ENCODE measurements at regions not wholly inside any gene's neighbourhood (a gene's known extent, or its start where the extent isn't known, plus 50 kb on each side); places are given as distances from the start of the nearest gene placed in this dataset.

GRCh38 chr9:75445144-75445543 is 356.8 kb downstream of the OSTF1 start:
- dilution Hi-C loops (cut with MboI; ENCODE audit: extremely low pct_ligation_motif_present, low sequenced_read_pairs): no loop called here
- ChIA-PET CTCF (no interaction called here), POLR2A (no interaction called here)
- Histone ChIP-seq H3K9me1 (replicated peaks; ENCODE audit: control insufficient read depth, extremely low read depth, insufficient read depth, low read length) (no peaks in the 10 kb centered on the region), H3K27ac (ENCODE audit: insufficient read depth, low read depth, low read length) (no peak overlapping the region), H3K4me3 (replicated peaks in 1 of 3; ENCODE audit: insufficient read depth in 1 of 3, low read depth in 1 of 3, low read length in 3 of 3) (no peak overlapping the region), H3K4me1 (ENCODE audit: control insufficient read depth, extremely low read depth, insufficient read depth, low read length) (no peaks in the 10 kb centered on the region), H2AFZ (ENCODE audit: low read depth, low read length) (no peak overlapping the region), H3K27me3 (ENCODE audit: control insufficient read depth in 2 of 2, insufficient read depth in 2 of 2, low read length in 2 of 2) (no peaks in the 10 kb centered on the region), H3K79me2 (ENCODE audit: control insufficient read depth, insufficient read depth, low read length) (no peaks in the 10 kb centered on the region), H3K9me3 (replicated peaks; ENCODE audit: control insufficient read depth, insufficient read depth, low read length) (no peaks in the 10 kb centered on the region), H3K36me3 (ENCODE audit: control insufficient read depth in 2 of 2, extremely low read depth in 1 of 2, insufficient read depth in 2 of 2, low read length in 2 of 2) (no peaks in the 10 kb centered on the region), H3K4me2 (ENCODE audit: insufficient read depth, low read length) (no peak overlapping the region), H3K9ac (replicated peaks; ENCODE audit: extremely low read depth, insufficient read depth, low read length) (no peak overlapping the region), H4K20me1 (replicated peaks; ENCODE audit: control insufficient read depth, extremely low read depth, insufficient read depth, low read length) (no peaks in the 10 kb centered on the region)
- DNase-seq (ENCODE audit: low read depth, low spot score) (no peak), FAIRE-seq (no peak)
- TF ChIP-seq EZH2 (IDR thresholded peaks at IDR 0.05; ENCODE audit: borderline replicate concordance, low read depth, low read length, severe bottlenecking): no peak
- intact Hi-C loops (cut with micrococcal nuclease): no loop called here
- no TSS peak for BruUV-seq (replicated peaks)

GRCh38 chr9:75447281-75447680 is 359.0 kb downstream of the OSTF1 start:
- dilution Hi-C loops (cut with MboI; ENCODE audit: extremely low pct_ligation_motif_present, low sequenced_read_pairs): no loop called here
- Histone ChIP-seq H3K36me3 (ENCODE audit: control insufficient read depth in 2 of 2, extremely low read depth in 1 of 2, insufficient read depth in 2 of 2, low read length in 2 of 2) (no peaks in the 10 kb centered on the region), H3K4me2 (ENCODE audit: insufficient read depth, low read length) (no peak overlapping the region), H3K9me1 (replicated peaks; ENCODE audit: control insufficient read depth, extremely low read depth, insufficient read depth, low read length) (no peaks in the 10 kb centered on the region), H3K27ac (ENCODE audit: insufficient read depth, low read depth, low read length) (no peak overlapping the region), H4K20me1 (replicated peaks; ENCODE audit: control insufficient read depth, extremely low read depth, insufficient read depth, low read length) (no peaks in the 10 kb centered on the region), H3K4me1 (ENCODE audit: control insufficient read depth, extremely low read depth, insufficient read depth, low read length) (no peaks in the 10 kb centered on the region), H3K27me3 (ENCODE audit: control insufficient read depth in 2 of 2, insufficient read depth in 2 of 2, low read length in 2 of 2) (no peaks in the 10 kb centered on the region), H3K9me3 (replicated peaks; ENCODE audit: control insufficient read depth, insufficient read depth, low read length) (no peaks in the 10 kb centered on the region), H3K79me2 (ENCODE audit: control insufficient read depth, insufficient read depth, low read length) (no peaks in the 10 kb centered on the region), H2AFZ (ENCODE audit: low read depth, low read length) (no peak overlapping the region), H3K9ac (replicated peaks; ENCODE audit: extremely low read depth, insufficient read depth, low read length) (no peak overlapping the region), H3K4me3 (replicated peaks in 1 of 3; ENCODE audit: insufficient read depth in 1 of 3, low read depth in 1 of 3, low read length in 3 of 3) (no peak overlapping the region)
- intact Hi-C loops (cut with micrococcal nuclease): no loop called here
- ChIA-PET CTCF (no interaction called here), POLR2A (no interaction called here)
- FAIRE-seq: no peak
- TF ChIP-seq POLR2A (IDR thresholded peaks at IDR 0.05; ENCODE audit: low read depth, low read length) (no peak), JUN (IDR thresholded peaks at IDR 0.05; ENCODE audit: borderline replicate concordance, insufficient read depth, insufficient read length, low read depth) (no peak), EZH2 (IDR thresholded peaks at IDR 0.05; ENCODE audit: borderline replicate concordance, low read depth, low read length, severe bottlenecking) (no peak), MYC (IDR thresholded peaks at IDR 0.05; ENCODE audit: low read depth, low read length) (no peak), FOS (IDR thresholded peaks at IDR 0.05; ENCODE audit: borderline replicate concordance, insufficient read depth, low read length) (no peak), MAX (IDR thresholded peaks at IDR 0.05; ENCODE audit: insufficient read depth, insufficient read length) (no peak), POLR2AphosphoS5 (IDR thresholded peaks at IDR 0.05; ENCODE audit: insufficient read depth, low read depth, low read length) (no peak), GATA2 (IDR thresholded peaks at IDR 0.05; ENCODE audit: insufficient read depth, insufficient read length, low read depth, low read length) (no peak), CTCF (IDR thresholded peaks at IDR 0.05; ENCODE audit: extremely low read depth in 1 of 2, insufficient read depth in 1 of 2, low read depth in 1 of 2, low read length in 2 of 2) (no peak)
- DNase-seq (ENCODE audit: low read depth, low spot score): no peak
- BruUV-seq (replicated peaks): no TSS peak
